SJCRH30 (cell line): ENCODE measurements at regions not wholly inside any gene's neighbourhood (a gene's known extent, or its start where the extent isn't known, plus 50 kb on each side); places are given as distances from the start of the nearest gene placed in this dataset.

Source experiments
- DNase-seq, 2 experiments: peaks; one replicate each; pipeline ENCODE4 v3.0.0-alpha.2; 2015 to 2020
- H3K27ac ChIP-seq: fragments of 250-450 bp; sonication (Bioruptor Pico); 2 replicates; pipeline ENCODE4 v1.5.1; 2020; ENCODE audit warnings: mild to moderate bottlenecking, moderate library complexity
- H3K27me3 ChIP-seq: fragments of 250-450 bp; sonication (Bioruptor Pico); 2 replicates; pipeline ENCODE4 v1.5.1; 2020; ENCODE audit warnings: mild to moderate bottlenecking, moderate library complexity
- H3K36me3 ChIP-seq: fragments of 250-450 bp; sonication (Bioruptor Pico); 2 replicates; pipeline ENCODE4 v1.5.1; 2020; ENCODE audit warnings: mild to moderate bottlenecking, moderate library complexity
- H3K4me1 ChIP-seq: fragments of 250-450 bp; sonication (Bioruptor Pico); 2 replicates; pipeline ENCODE4 v1.5.1; 2020; ENCODE audit warnings: mild to moderate bottlenecking, moderate library complexity
- H3K4me3 ChIP-seq: fragments of 250-450 bp; sonication (Bioruptor Pico); 2 replicates; pipeline ENCODE4 v1.5.1; 2020; ENCODE audit warnings: mild to moderate bottlenecking, moderate library complexity
- H3K9me3 ChIP-seq: fragments of 250-450 bp; sonication (Bioruptor Pico); replicated peaks from 2 replicates; pipeline ENCODE4 v1.5.1; 2020; ENCODE audit warnings: mild to moderate bottlenecking, moderate library complexity

- no peaks in the 10 kb centered on the region for H3K36me3 ChIP-seq
- peaks cover 7% of the 10 kb centered on the region for H3K4me1 ChIP-seq
- DNase-seq: no peak
- no peaks in the 10 kb centered on the region for H3K27me3 ChIP-seq
- H3K27ac ChIP-seq: no peak overlapping the region
- no peaks in the 10 kb centered on the region for H3K9me3 ChIP-seq
- no peak overlapping the region for H3K4me3 ChIP-seq
These were observed 200.9 kb downstream of the AASDHPPT start for GRCh38 chr11:106278391-106278790.

- H3K4me1 ChIP-seq: peaks cover 7% of the 10 kb centered on the region
- DNase-seq: no peak
- no peaks in the 10 kb centered on the region for H3K36me3 ChIP-seq
- H3K9me3 ChIP-seq: no peaks in the 10 kb centered on the region
- H3K27ac ChIP-seq: no peak overlapping the region
- no peaks in the 10 kb centered on the region for H3K27me3 ChIP-seq
- no peak overlapping the region for H3K4me3 ChIP-seq
These were observed 202.6 kb downstream of the AASDHPPT start for GRCh38 chr11:106280036-106280435.

GRCh38 chr11:106281455-106282173, 204.2 kb downstream of the AASDHPPT start:
- peak in 1 of 2 experiments; percentile 9 for DNase-seq

GRCh38 chr11:106286881-106287504, 209.5 kb downstream of the AASDHPPT start:
- H3K27me3 ChIP-seq: no peaks in the 10 kb centered on the region
- no peaks in the 10 kb centered on the region for H3K36me3 ChIP-seq
- peaks cover 16% of the 10 kb centered on the region for H3K4me1 ChIP-seq
- peak overlapping the region; percentile 7 for H3K27ac ChIP-seq
- no peaks in the 10 kb centered on the region for H3K9me3 ChIP-seq
- peak; percentile 9 to 50 for DNase-seq
- H3K4me3 ChIP-seq: no peak overlapping the region

More at GRCh38 chr11:106281455-106282173, 204.2 kb downstream of the AASDHPPT start:
- Histone ChIP-seq H3K27me3 (no peaks in the 10 kb centered on the region), H3K27ac (peak overlapping the region; percentile 34), H3K36me3 (no peaks in the 10 kb centered on the region), H3K4me1 (peaks cover 7% of the 10 kb centered on the region), H3K4me3 (no peak overlapping the region), H3K9me3 (no peaks in the 10 kb centered on the region)

GRCh38 chr11:106288057-106288456, 210.6 kb downstream of the AASDHPPT start:
- Histone ChIP-seq H3K9me3 (no peaks in the 10 kb centered on the region), H3K4me1 (peaks cover 16% of the 10 kb centered on the region), H3K27me3 (no peaks in the 10 kb centered on the region), H3K27ac (no peak overlapping the region), H3K4me3 (no peak overlapping the region), H3K36me3 (no peaks in the 10 kb centered on the region)
- peak in 1 of 2 experiments; percentile 15 for DNase-seq

- no peak overlapping the region for H3K27ac ChIP-seq
- peaks cover 16% of the 10 kb centered on the region for H3K4me1 ChIP-seq
- H3K4me3 ChIP-seq: no peak overlapping the region
- DNase-seq: no peak
- H3K36me3 ChIP-seq: no peaks in the 10 kb centered on the region
- H3K27me3 ChIP-seq: no peaks in the 10 kb centered on the region
- H3K9me3 ChIP-seq: no peaks in the 10 kb centered on the region
These were observed 211.4 kb downstream of the AASDHPPT start for GRCh38 chr11:106288822-106289387.

GRCh38 chr11:106292526-106292925, 215.1 kb downstream of the AASDHPPT start:
- Histone ChIP-seq H3K9me3 (no peaks in the 10 kb centered on the region), H3K4me3 (no peak overlapping the region), H3K27me3 (no peaks in the 10 kb centered on the region), H3K4me1 (peaks cover 11% of the 10 kb centered on the region; the same call in 1 of the 2 replicates), H3K27ac (no peak overlapping the region), H3K36me3 (no peaks in the 10 kb centered on the region)
- no peak for DNase-seq

GRCh38 chr11:106295974-106296373, 218.5 kb downstream of the AASDHPPT start:
- H3K4me3 ChIP-seq: no peak overlapping the region
- H3K27me3 ChIP-seq: no peaks in the 10 kb centered on the region
- H3K9me3 ChIP-seq: no peaks in the 10 kb centered on the region
- H3K4me1 ChIP-seq: no peaks in the 10 kb centered on the region
- no peak for DNase-seq
- H3K27ac ChIP-seq: no peak overlapping the region
- H3K36me3 ChIP-seq: no peaks in the 10 kb centered on the region

- no peak overlapping the region for H3K27ac ChIP-seq
- DNase-seq: no peak
- H3K4me1 ChIP-seq: no peaks in the 10 kb centered on the region
- no peaks in the 10 kb centered on the region for H3K9me3 ChIP-seq
- H3K4me3 ChIP-seq: no peak overlapping the region
- no peaks in the 10 kb centered on the region for H3K27me3 ChIP-seq
- no peaks in the 10 kb centered on the region for H3K36me3 ChIP-seq
These were observed 225.0 kb downstream of the AASDHPPT start for GRCh38 chr11:106302416-106302815.

GRCh38 chr11:106304274-106304673, 226.8 kb downstream of the AASDHPPT start:
- H3K27me3 ChIP-seq: no peaks in the 10 kb centered on the region
- no peaks in the 10 kb centered on the region for H3K9me3 ChIP-seq
- no peaks in the 10 kb centered on the region for H3K4me1 ChIP-seq
- no peak overlapping the region for H3K27ac ChIP-seq
- no peaks in the 10 kb centered on the region for H3K36me3 ChIP-seq
- H3K4me3 ChIP-seq: no peak overlapping the region
- DNase-seq: no peak

GRCh38 chr11:106305458-106305857, 228.0 kb downstream of the AASDHPPT start:
- no peak overlapping the region for H3K4me3 ChIP-seq
- no peaks in the 10 kb centered on the region for H3K27me3 ChIP-seq
- H3K9me3 ChIP-seq: no peaks in the 10 kb centered on the region
- DNase-seq: no peak
- no peaks in the 10 kb centered on the region for H3K36me3 ChIP-seq
- H3K27ac ChIP-seq: no peak overlapping the region
- no peaks in the 10 kb centered on the region for H3K4me1 ChIP-seq

GRCh38 chr11:106306942-106307341, 229.5 kb downstream of the AASDHPPT start:
- H3K27me3 ChIP-seq: no peaks in the 10 kb centered on the region
- no peaks in the 10 kb centered on the region for H3K9me3 ChIP-seq
- no peak for DNase-seq
- H3K4me3 ChIP-seq: no peak overlapping the region
- no peaks in the 10 kb centered on the region for H3K4me1 ChIP-seq
- no peaks in the 10 kb centered on the region for H3K36me3 ChIP-seq
- no peak overlapping the region for H3K27ac ChIP-seq

GRCh38 chr11:106309070-106309684, 231.7 kb downstream of the AASDHPPT start:
- no peaks in the 10 kb centered on the region for H3K36me3 ChIP-seq
- no peak overlapping the region for H3K4me3 ChIP-seq
- H3K27ac ChIP-seq: no peak overlapping the region
- no peaks in the 10 kb centered on the region for H3K9me3 ChIP-seq
- H3K4me1 ChIP-seq: no peaks in the 10 kb centered on the region
- DNase-seq: no peak
- H3K27me3 ChIP-seq: no peaks in the 10 kb centered on the region

- Histone ChIP-seq H3K27me3 (no peaks in the 10 kb centered on the region), H3K27ac (no peak overlapping the region), H3K36me3 (no peaks in the 10 kb centered on the region), H3K9me3 (no peaks in the 10 kb centered on the region), H3K4me3 (no peak overlapping the region), H3K4me1 (no peaks in the 10 kb centered on the region)
- DNase-seq: no peak
These were observed 234.2 kb downstream of the AASDHPPT start for GRCh38 chr11:106311531-106312230.
